ENCODE measurements at regions not wholly inside any gene's neighbourhood (a gene's known extent, or its start where the extent isn't known, plus 50 kb on each side); places are given as distances from the start of the nearest gene placed in this dataset.

GRCh38 chr11:69348414-69349235 is 54.7 kb downstream of the MYEOV start:
- WGBS: 73% methylated on average over 4 of the region's 6 CpGs

GRCh38 chr11:69350040-69350439 is 56.1 kb downstream of the MYEOV start:
- intact Hi-C loops (cut with DNase I): no loop called here
- no peak for DNase-seq (ENCODE audit: low spot score)
- WGBS: 80% methylated on average over 1 of the region's 1 CpG
- TF ChIP-seq POLR2AphosphoS5 (IDR thresholded peaks at IDR 0.05): no peak
- TF ChIP-seq POLR2A (IDR thresholded peaks at IDR 0.05): no peak
- TF ChIP-seq CTCF (IDR thresholded peaks at IDR 0.05): no peak
- no peaks in the 10 kb centered on the region for H3K9me3 ChIP-seq
- no peak overlapping the region for H3K4me3 ChIP-seq
- H3K4me1 ChIP-seq (replicated peaks): no peaks in the 10 kb centered on the region
- H3K36me3 ChIP-seq: no peaks in the 10 kb centered on the region
- H3K27ac ChIP-seq: no peak overlapping the region
- H3K27me3 ChIP-seq (replicated peaks; ENCODE audit: insufficient read depth): no peaks in the 10 kb centered on the region

More at GRCh38 chr11:69348414-69349235, 54.7 kb downstream of the MYEOV start:
- Histone ChIP-seq H3K9me3 (no peaks in the 10 kb centered on the region), H3K36me3 (no peaks in the 10 kb centered on the region), H3K27ac (no peak overlapping the region), H3K4me1 (replicated peaks) (no peaks in the 10 kb centered on the region), H3K27me3 (replicated peaks; ENCODE audit: insufficient read depth) (no peaks in the 10 kb centered on the region), H3K4me3 (no peak overlapping the region)
- no peak for DNase-seq (ENCODE audit: low spot score)
- TF ChIP-seq POLR2A (IDR thresholded peaks at IDR 0.05) (no peak), CTCF (IDR thresholded peaks at IDR 0.05) (no peak), POLR2AphosphoS5 (IDR thresholded peaks at IDR 0.05) (no peak)
- intact Hi-C loops (cut with DNase I): no loop called here

GRCh38 chr11:69350596-69350995 is 56.6 kb downstream of the MYEOV start:
- Histone ChIP-seq H3K27ac (no peak overlapping the region), H3K27me3 (replicated peaks; ENCODE audit: insufficient read depth) (no peaks in the 10 kb centered on the region), H3K36me3 (no peaks in the 10 kb centered on the region), H3K4me1 (replicated peaks) (no peaks in the 10 kb centered on the region), H3K4me3 (no peak overlapping the region), H3K9me3 (no peaks in the 10 kb centered on the region)
- intact Hi-C loops (cut with DNase I): no loop called here
- no peak for TF ChIP-seq CTCF (IDR thresholded peaks at IDR 0.05)
- no peak for TF ChIP-seq POLR2AphosphoS5 (IDR thresholded peaks at IDR 0.05)
- no peak for TF ChIP-seq POLR2A (IDR thresholded peaks at IDR 0.05)
- no peak for DNase-seq (ENCODE audit: low spot score)

GRCh38 chr11:69351460-69351859 is 57.5 kb downstream of the MYEOV start:
- H3K4me3 ChIP-seq: no peak overlapping the region
- no peak for TF ChIP-seq CTCF (IDR thresholded peaks at IDR 0.05)
- no peak for TF ChIP-seq POLR2A (IDR thresholded peaks at IDR 0.05)
- no peak for TF ChIP-seq POLR2AphosphoS5 (IDR thresholded peaks at IDR 0.05)
- H3K36me3 ChIP-seq: no peaks in the 10 kb centered on the region
- no peaks in the 10 kb centered on the region for H3K9me3 ChIP-seq
- no peaks in the 10 kb centered on the region for H3K27me3 ChIP-seq (replicated peaks; ENCODE audit: insufficient read depth)
- no peak for DNase-seq (ENCODE audit: low spot score)
- no peak overlapping the region for H3K27ac ChIP-seq
- no peaks in the 10 kb centered on the region for H3K4me1 ChIP-seq (replicated peaks)
- intact Hi-C loops (cut with DNase I): no loop called here

GRCh38 chr11:69352166-69352565 is 58.2 kb downstream of the MYEOV start:
- 100% methylated on average over 2 of the region's 2 CpGs for WGBS
- no peak for DNase-seq (ENCODE audit: low spot score)
- TF ChIP-seq POLR2AphosphoS5 (IDR thresholded peaks at IDR 0.05) (no peak), CTCF (IDR thresholded peaks at IDR 0.05) (no peak), POLR2A (IDR thresholded peaks at IDR 0.05) (no peak)

More at GRCh38 chr11:69352166-69352565, 58.2 kb downstream of the MYEOV start:
- H3K27ac ChIP-seq: no peak overlapping the region
- H3K27me3 ChIP-seq (replicated peaks; ENCODE audit: insufficient read depth): no peaks in the 10 kb centered on the region
- H3K36me3 ChIP-seq: no peaks in the 10 kb centered on the region
- intact Hi-C loops (cut with DNase I): no loop called here
- H3K9me3 ChIP-seq: no peaks in the 10 kb centered on the region
- no peaks in the 10 kb centered on the region for H3K4me1 ChIP-seq (replicated peaks)
- H3K4me3 ChIP-seq: no peak overlapping the region

Measured in prostate gland (tissue), 2 donors.